Activated CD4-positive, CD25-positive, alpha-beta regulatory T cell (primary cell): ENCODE measurements at regions not wholly inside any gene's neighbourhood (a gene's known extent, or its start where the extent isn't known, plus 50 kb on each side); places are given as distances from the start of the nearest gene placed in this dataset.

Source experiments
- DNase-seq, 4 experiments: peaks; one replicate each; lab custom pipeline; 2025; lab: John Stamatoyannopoulos, UW

- DNase-seq, result no peak
These were observed 392.2 kb downstream of the ETS1 start for GRCh38 chr11:128195057-128195751.

GRCh38 chr11:128194216-128194615, 393.1 kb downstream of the ETS1 start:
- DNase-seq, result no peak

GRCh38 chr11:128193615-128194014, 393.7 kb downstream of the ETS1 start:
- DNase-seq, result no peak

- no peak for DNase-seq
These were observed 397.0 kb downstream of the ETS1 start for GRCh38 chr11:128190312-128190711.

- DNase-seq, result no peak
These were observed 397.5 kb downstream of the ETS1 start for GRCh38 chr11:128189823-128190222.

GRCh38 chr11:128188346-128189004, 398.9 kb downstream of the ETS1 start:
- no peak for DNase-seq

GRCh38 chr11:128187835-128188234, 399.5 kb downstream of the ETS1 start:
- DNase-seq, result no peak

- no peak for DNase-seq
These were observed 400.0 kb downstream of the ETS1 start for GRCh38 chr11:128187377-128187776.

GRCh38 chr11:128184981-128185380, 402.4 kb downstream of the ETS1 start:
- DNase-seq, result no peak

GRCh38 chr11:128182844-128183243, 404.5 kb downstream of the ETS1 start:
- no peak for DNase-seq

- DNase-seq, result no peak
These were observed 405.4 kb downstream of the ETS1 start for GRCh38 chr11:128181984-128182383.

GRCh38 chr11:128181088-128181480, 406.3 kb downstream of the ETS1 start:
- no peak for DNase-seq

- no peak for DNase-seq
These were observed 406.8 kb downstream of the ETS1 start for GRCh38 chr11:128180441-128181087.

- DNase-seq, result no peak
These were observed 407.8 kb downstream of the ETS1 start for GRCh38 chr11:128179512-128179911.

- DNase-seq, result no peak
These were observed 408.3 kb downstream of the ETS1 start for GRCh38 chr11:128179039-128179438.

- no peak for DNase-seq
These were observed 412.7 kb downstream of the ETS1 start for GRCh38 chr11:128174465-128175291.

GRCh38 chr11:128172046-128172878, 415.1 kb downstream of the ETS1 start:
- peak; percentile 59 to 77 (median 64) for DNase-seq

- no peak for DNase-seq
These were observed 415.9 kb downstream of the ETS1 start for GRCh38 chr11:128171506-128171905.

- no peak for DNase-seq
These were observed 421.8 kb downstream of the ETS1 start for GRCh38 chr11:128165572-128165971.

GRCh38 chr11:128164080-128164741, 423.1 kb downstream of the ETS1 start:
- DNase-seq, result no peak

GRCh38 chr11:128161994-128162393, 425.4 kb downstream of the ETS1 start:
- DNase-seq, result no peak
